ENCODE measurements at regions not wholly inside any gene's neighbourhood (a gene's known extent, or its start where the extent isn't known, plus 50 kb on each side); places are given as distances from the start of the nearest gene placed in this dataset.

- DNase-seq (ENCODE audit: low read depth): no peak
Observed at GRCh38 chrX:125003746-125004446, 315.8 kb upstream of the TEX13C start.

GRCh38 chrX:125004799-125005198 lies 314.9 kb upstream of the TEX13C start:
- DNase-seq (ENCODE audit: low read depth): no peak

- no peak for DNase-seq (ENCODE audit: low read depth)
Observed at GRCh38 chrX:125005863-125006262, 313.8 kb upstream of the TEX13C start.

DNA sequence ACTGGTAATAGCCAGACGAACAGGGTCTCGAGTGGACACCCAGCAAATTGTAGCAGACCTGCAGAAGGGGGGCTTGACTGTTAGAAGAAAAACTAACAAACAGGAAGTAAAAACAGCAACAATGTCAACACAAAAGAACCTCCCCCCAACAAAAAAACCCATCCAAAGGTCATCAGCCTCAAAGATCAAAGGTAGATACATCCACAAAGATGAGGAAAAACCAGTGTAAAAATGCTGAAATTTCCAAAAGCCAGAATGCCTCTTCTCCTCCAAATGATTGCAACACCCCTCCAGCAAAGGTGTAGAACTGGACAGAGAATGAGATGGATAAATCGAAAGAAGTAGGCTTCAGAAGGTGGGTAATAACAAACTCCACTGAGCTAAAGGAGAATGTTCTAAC lies 313.0 kb upstream of the TEX13C start:
- no peak for DNase-seq (ENCODE audit: low read depth)

DNA sequence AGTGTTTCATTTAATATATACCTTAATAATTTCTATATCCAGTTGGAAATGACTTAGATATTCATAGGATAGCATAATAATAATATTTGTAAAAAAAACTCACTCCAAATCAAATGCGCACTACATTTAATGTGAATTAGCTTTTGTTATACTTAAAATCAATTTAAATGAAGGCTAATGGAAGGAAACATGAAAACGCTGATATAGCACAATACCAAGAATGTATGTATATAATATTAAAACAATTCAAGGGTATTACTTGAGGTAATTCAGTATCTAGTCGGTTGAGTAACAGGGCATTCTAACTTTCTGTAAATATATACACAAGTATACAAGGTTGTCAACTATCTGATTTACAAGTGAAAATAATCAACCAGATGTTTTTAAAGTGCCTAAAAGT lies 307.1 kb upstream of the TEX13C start:
- no peak for DNase-seq (ENCODE audit: low read depth)

- DNase-seq (ENCODE audit: low read depth): no peak
Observed at GRCh38 chrX:125029131-125029530, 290.5 kb upstream of the TEX13C start.

All from activated gamma-delta T cell treated with anti-CD3 and anti-CD28 coated beads, Interleukin-2, amount 50 U/mL, for 16 hours (primary cell).